Vagina (tissue), 2 donors: ENCODE measurements at regions not wholly inside any gene's neighbourhood (a gene's known extent, or its start where the extent isn't known, plus 50 kb on each side); places are given as distances from the start of the nearest gene placed in this dataset.

Experiments used
- POLR2AphosphoS5 ChIP-seq, 2 donors: sonication (generic); formaldehyde crosslinking; IDR thresholded peaks; one replicate each; pipeline ENCODE4 v1.9.0; 2017; ENCODE audit warnings: antibody characterized with exemption in 2 of 2, mild to moderate bottlenecking in 2 of 2, low read depth in 1 of 2; ENCODE audit not compliant: insufficient read depth in 1 of 2
- TF ChIP-seq, protein P1 (sequence below), 3 experiments: fragments of 450-650 bp in 2 of 3; fragments of 200-600 bp in 1 of 3; sonication (generic) in 1 of 3; IDR thresholded peaks; one replicate each; pipeline ENCODE4 v1.5.1; 2017 to 2019; ENCODE audit warnings: antibody characterized with exemption in 3 of 3, mild to moderate bottlenecking in 2 of 3, moderate library complexity in 2 of 3

- no peak for TF ChIP-seq POLR2AphosphoS5 (IDR thresholded peaks at IDR 0.05; ENCODE audit: insufficient read depth in 1 of 2, low read depth in 1 of 2)
- TF ChIP-seq, protein P1, sequence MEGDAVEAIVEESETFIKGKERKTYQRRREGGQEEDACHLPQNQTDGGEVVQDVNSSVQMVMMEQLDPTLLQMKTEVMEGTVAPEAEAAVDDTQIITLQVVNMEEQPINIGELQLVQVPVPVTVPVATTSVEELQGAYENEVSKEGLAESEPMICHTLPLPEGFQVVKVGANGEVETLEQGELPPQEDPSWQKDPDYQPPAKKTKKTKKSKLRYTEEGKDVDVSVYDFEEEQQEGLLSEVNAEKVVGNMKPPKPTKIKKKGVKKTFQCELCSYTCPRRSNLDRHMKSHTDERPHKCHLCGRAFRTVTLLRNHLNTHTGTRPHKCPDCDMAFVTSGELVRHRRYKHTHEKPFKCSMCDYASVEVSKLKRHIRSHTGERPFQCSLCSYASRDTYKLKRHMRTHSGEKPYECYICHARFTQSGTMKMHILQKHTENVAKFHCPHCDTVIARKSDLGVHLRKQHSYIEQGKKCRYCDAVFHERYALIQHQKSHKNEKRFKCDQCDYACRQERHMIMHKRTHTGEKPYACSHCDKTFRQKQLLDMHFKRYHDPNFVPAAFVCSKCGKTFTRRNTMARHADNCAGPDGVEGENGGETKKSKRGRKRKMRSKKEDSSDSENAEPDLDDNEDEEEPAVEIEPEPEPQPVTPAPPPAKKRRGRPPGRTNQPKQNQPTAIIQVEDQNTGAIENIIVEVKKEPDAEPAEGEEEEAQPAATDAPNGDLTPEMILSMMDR (IDR thresholded peaks at IDR 0.05), result no peak
Observed at GRCh38 chr9:32300373-32300772, 84.1 kb upstream of the ACO1 start.
